ENCODE measurements at regions not wholly inside any gene's neighbourhood (a gene's known extent, or its start where the extent isn't known, plus 50 kb on each side); places are given as distances from the start of the nearest gene placed in this dataset.

DNA sequence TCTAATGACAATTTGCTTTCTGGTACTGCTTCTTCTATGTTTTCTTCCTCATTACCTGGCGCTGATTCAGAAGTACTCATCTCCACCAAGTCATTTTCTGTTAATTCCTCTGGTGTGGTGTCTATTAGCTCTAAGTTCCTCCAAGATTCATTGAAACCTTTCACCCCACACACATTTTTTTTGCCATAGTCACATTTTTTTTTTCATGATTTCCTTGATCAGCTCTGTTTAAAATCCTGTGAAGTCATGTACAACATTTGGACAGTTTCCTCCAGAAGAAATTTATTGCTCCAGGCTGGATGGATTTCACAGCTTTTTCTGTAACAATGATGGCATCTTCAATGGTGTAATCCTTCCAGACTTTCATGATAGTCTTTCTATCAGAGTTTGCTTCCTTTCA lies 243.2 kb upstream of the VEPH1 start:
- TF ChIP-seq POLR2AphosphoS5 (IDR thresholded peaks at IDR 0.05; ENCODE audit: low read depth, low read length), result no peak
- TF ChIP-seq SIN3A (IDR thresholded peaks at IDR 0.05; ENCODE audit: borderline replicate concordance, insufficient read depth, low read length), result no peak
- no peak for TF ChIP-seq REST (IDR thresholded peaks at IDR 0.05; ENCODE audit: insufficient read depth in 1 of 2, low read depth in 2 of 2, low read length in 2 of 2)
- TF ChIP-seq TAF1 (IDR thresholded peaks at IDR 0.05; ENCODE audit: borderline replicate concordance, insufficient read depth, low read length), result no peak
- no peak for TF ChIP-seq FOXP2 (optimal IDR thresholded peaks at IDR 0.05; ENCODE audit: borderline replicate concordance, extremely low read depth, extremely low read length, insufficient read depth)

GRCh38 chr3:157741607-157742006 lies 238.4 kb upstream of the VEPH1 start:
- no peak for TF ChIP-seq POLR2AphosphoS5 (IDR thresholded peaks at IDR 0.05; ENCODE audit: low read depth, low read length)
- no peak for TF ChIP-seq SIN3A (IDR thresholded peaks at IDR 0.05; ENCODE audit: borderline replicate concordance, insufficient read depth, low read length)
- TF ChIP-seq REST (IDR thresholded peaks at IDR 0.05; ENCODE audit: insufficient read depth in 1 of 2, low read depth in 2 of 2, low read length in 2 of 2), result no peak
- no peak for TF ChIP-seq TAF1 (IDR thresholded peaks at IDR 0.05; ENCODE audit: borderline replicate concordance, insufficient read depth, low read length)
- no peak for TF ChIP-seq FOXP2 (optimal IDR thresholded peaks at IDR 0.05; ENCODE audit: borderline replicate concordance, extremely low read depth, extremely low read length, insufficient read depth)

DNA sequence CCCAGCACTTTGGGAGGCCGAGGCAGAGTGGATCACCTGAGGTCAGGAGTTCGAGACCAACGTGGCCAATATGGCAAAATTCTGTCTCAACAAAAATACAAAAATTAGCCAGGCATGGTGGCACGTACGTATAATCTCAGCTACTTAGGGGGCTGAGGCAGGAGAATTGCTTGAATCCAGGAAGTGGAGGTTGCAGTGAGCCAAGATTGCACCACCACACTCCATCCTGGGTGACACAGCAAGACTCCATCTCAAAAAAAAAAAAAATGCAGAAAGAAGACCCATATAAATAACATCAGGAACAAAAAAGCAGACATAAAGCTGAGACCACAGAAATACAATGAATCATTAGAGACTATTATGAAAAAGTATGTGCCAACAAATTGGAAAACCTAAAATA lies 235.2 kb upstream of the VEPH1 start:
- TF ChIP-seq POLR2AphosphoS5 (IDR thresholded peaks at IDR 0.05; ENCODE audit: low read depth, low read length) (no peak), TAF1 (IDR thresholded peaks at IDR 0.05; ENCODE audit: borderline replicate concordance, insufficient read depth, low read length) (no peak), SIN3A (IDR thresholded peaks at IDR 0.05; ENCODE audit: borderline replicate concordance, insufficient read depth, low read length) (no peak), REST (IDR thresholded peaks at IDR 0.05; ENCODE audit: insufficient read depth in 1 of 2, low read depth in 2 of 2, low read length in 2 of 2) (no peak), FOXP2 (optimal IDR thresholded peaks at IDR 0.05; ENCODE audit: borderline replicate concordance, extremely low read depth, extremely low read length, insufficient read depth) (no peak)

GRCh38 chr3:157718800-157719199 lies 215.6 kb upstream of the VEPH1 start:
- TF ChIP-seq TAF1 (IDR thresholded peaks at IDR 0.05; ENCODE audit: borderline replicate concordance, insufficient read depth, low read length) (no peak), SIN3A (IDR thresholded peaks at IDR 0.05; ENCODE audit: borderline replicate concordance, insufficient read depth, low read length) (no peak), POLR2AphosphoS5 (IDR thresholded peaks at IDR 0.05; ENCODE audit: low read depth, low read length) (no peak), REST (IDR thresholded peaks at IDR 0.05; ENCODE audit: insufficient read depth in 1 of 2, low read depth in 2 of 2, low read length in 2 of 2) (no peak), FOXP2 (optimal IDR thresholded peaks at IDR 0.05; ENCODE audit: borderline replicate concordance, extremely low read depth, extremely low read length, insufficient read depth) (no peak)

DNA sequence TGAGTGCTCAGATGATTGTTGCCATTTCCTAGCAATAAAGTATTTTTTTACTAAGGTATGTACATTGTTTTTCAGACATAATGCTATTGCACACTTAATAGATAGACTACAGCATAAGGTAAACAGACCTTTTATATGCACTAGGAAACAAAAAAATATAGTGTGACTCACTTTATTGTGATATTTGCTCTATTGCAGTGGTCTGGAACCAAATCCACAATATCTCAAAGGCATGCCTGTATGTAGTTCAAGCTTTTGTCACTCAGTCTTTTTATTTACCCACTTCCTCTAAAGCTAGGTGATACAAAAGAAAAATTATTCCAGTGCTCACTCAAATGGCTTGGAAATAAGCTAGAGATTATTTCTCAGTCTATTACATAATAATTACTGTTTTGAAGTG lies 209.9 kb upstream of the VEPH1 start:
- TF ChIP-seq SIN3A (IDR thresholded peaks at IDR 0.05; ENCODE audit: borderline replicate concordance, insufficient read depth, low read length) (no peak), FOXP2 (optimal IDR thresholded peaks at IDR 0.05; ENCODE audit: borderline replicate concordance, extremely low read depth, extremely low read length, insufficient read depth) (no peak), TAF1 (IDR thresholded peaks at IDR 0.05; ENCODE audit: borderline replicate concordance, insufficient read depth, low read length) (no peak), POLR2AphosphoS5 (IDR thresholded peaks at IDR 0.05; ENCODE audit: low read depth, low read length) (no peak), REST (IDR thresholded peaks at IDR 0.05; ENCODE audit: insufficient read depth in 1 of 2, low read depth in 2 of 2, low read length in 2 of 2) (no peak)
